GM12873 (cell line): ENCODE measurements at regions not wholly inside any gene's neighbourhood (a gene's known extent, or its start where the extent isn't known, plus 50 kb on each side); places are given as distances from the start of the nearest gene placed in this dataset.

Experiments used
- TF ChIP-seq, protein P1 (sequence below): IDR thresholded peaks from 2 replicates; pipeline ENCODE4 v1.5.1; 2012; ENCODE audit warnings: low read depth, mild to moderate bottlenecking, moderate library complexity, low read length, control low read depth; ENCODE audit not compliant: insufficient read depth; ENCODE audit errors: missing control alignments

DNA sequence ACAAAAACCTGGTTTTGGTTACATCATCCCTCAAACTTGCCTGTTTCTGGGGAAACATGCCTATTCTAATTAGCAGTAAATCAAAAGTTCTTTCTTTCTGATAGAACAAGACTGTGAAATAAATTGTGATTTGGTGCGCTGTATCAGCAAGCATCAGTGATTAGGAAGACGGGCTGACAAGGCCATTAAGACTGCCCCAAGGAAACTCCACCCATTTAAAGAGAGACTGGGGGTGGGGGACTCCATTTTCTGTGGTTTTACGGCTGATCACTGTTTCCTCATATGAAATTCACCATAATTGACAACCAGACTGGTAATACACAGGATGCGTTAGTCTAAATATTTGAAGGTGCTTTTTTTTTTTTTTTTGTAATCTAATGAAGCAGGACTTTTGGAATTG is 68.7 kb downstream of the MBL2 start:
- TF ChIP-seq, protein P1, sequence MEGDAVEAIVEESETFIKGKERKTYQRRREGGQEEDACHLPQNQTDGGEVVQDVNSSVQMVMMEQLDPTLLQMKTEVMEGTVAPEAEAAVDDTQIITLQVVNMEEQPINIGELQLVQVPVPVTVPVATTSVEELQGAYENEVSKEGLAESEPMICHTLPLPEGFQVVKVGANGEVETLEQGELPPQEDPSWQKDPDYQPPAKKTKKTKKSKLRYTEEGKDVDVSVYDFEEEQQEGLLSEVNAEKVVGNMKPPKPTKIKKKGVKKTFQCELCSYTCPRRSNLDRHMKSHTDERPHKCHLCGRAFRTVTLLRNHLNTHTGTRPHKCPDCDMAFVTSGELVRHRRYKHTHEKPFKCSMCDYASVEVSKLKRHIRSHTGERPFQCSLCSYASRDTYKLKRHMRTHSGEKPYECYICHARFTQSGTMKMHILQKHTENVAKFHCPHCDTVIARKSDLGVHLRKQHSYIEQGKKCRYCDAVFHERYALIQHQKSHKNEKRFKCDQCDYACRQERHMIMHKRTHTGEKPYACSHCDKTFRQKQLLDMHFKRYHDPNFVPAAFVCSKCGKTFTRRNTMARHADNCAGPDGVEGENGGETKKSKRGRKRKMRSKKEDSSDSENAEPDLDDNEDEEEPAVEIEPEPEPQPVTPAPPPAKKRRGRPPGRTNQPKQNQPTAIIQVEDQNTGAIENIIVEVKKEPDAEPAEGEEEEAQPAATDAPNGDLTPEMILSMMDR: no peak

DNA sequence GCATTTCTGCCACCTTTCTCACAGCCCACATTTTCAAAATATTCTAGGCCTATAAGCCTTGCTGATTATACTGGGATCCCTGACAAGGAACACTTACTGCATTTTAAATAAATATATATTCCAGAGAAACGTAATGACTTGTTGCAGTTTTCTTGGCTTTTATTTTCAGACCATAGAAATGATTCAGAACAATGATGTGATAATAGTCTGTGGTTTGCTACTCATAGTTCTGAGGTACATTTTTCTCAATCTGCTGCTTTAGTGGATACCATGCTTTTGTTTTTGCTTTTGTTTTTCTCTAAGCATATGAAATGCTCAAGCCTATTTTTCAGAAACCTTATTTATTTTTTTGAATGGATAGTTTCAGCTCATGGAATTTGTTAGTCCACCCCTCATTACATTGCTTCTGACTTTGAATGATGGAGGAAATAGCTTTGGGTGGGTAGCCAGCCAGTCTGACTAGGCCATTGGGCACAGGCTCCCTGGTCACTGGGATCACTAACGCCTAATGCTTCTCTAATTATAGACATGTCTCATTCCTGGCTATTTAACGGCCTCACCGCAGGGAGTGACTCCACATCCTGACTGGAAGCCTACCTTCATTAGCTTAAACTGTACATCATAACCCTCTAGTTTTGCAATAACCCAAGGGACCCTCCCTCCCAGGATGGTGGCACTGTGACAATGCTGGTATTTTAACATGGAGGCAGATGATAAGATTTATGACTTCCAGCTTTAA is 66.1 kb downstream of the MBL2 start:
- TF ChIP-seq, protein P1: no peak
